ENCODE measurements at regions not wholly inside any gene's neighbourhood (a gene's known extent, or its start where the extent isn't known, plus 50 kb on each side); places are given as distances from the start of the nearest gene placed in this dataset.
A peak's percentile ranks its signal among the peaks of the same experiment; 100 is the strongest.

- intact Hi-C loops (cut with micrococcal nuclease; ENCODE audit: unreplicated experiment) (no loop called here), in situ Hi-C loops (cut with HindIII; ENCODE audit: extremely low pct_ligation_motif_present, low pct_unique_long_range_greater_than_20kb) (no loop called here)
- Histone ChIP-seq H2AFZ (ENCODE audit: low read length) (peak overlapping the region; percentile 83), H3K27ac (ENCODE audit: extremely low read length, insufficient read depth, low read length) (no peak overlapping the region), H3K27me3 (ENCODE audit: control insufficient read depth in 1 of 2, insufficient read depth in 2 of 2, low read length in 2 of 2) (no peaks in the 10 kb centered on the region), H3K4me2 (ENCODE audit: low read depth, low read length) (peak overlapping the region; percentile 75), H3K9ac (ENCODE audit: insufficient read depth, low read depth, low read length) (no peak overlapping the region), H3K9me3 (ENCODE audit: low read length) (peaks cover 10% of the 10 kb centered on the region; the same call in 1 of the 2 replicates), H3K4me3 (replicated peaks in 1 of 3; ENCODE audit: insufficient read depth in 1 of 3, low read depth in 2 of 3, low read length in 3 of 3) (peak overlapping the region; percentile 9 to 38 (median 10); a peak in 2 of 6 replicates), H3K36me3 (replicated peaks in 1 of 2; ENCODE audit: control insufficient read depth in 1 of 2, insufficient read depth in 2 of 2, low read length in 2 of 2) (no peaks in the 10 kb centered on the region), H3K4me1 (ENCODE audit: insufficient read depth, low read length) (peaks cover 16% of the 10 kb centered on the region), H3K79me2 (ENCODE audit: insufficient read depth, low read length) (no peaks in the 10 kb centered on the region), H4K20me1 (ENCODE audit: insufficient read depth, low read length) (no peaks in the 10 kb centered on the region)
- FAIRE-seq (no peak), ATAC-seq (peak; percentile 60), DNase-seq (ENCODE audit: low spot score) (peak; percentile 0)
- BruUV-seq (replicated peaks): no TSS peak
- WGBS (ENCODE audit: low lambda C conversion rate): 4% methylated on average over 4 of the region's 4 CpGs
- POLR2A ChIA-PET: interaction anchor here (0.9 kb wide), 1 partner anchor 18 kb away, joined by 3 read pairs; no protein-coding TSS in a partner anchor
- TF ChIP-seq ZNF558 (CRISPR knock-in tag; IDR thresholded peaks at IDR 0.05; ENCODE audit: borderline replicate concordance) (no peak), SMYD3 (CRISPR knock-in tag; IDR thresholded peaks at IDR 0.05) (no peak), SKI (IDR thresholded peaks at IDR 0.05; ENCODE audit: partially characterized antibody) (no peak), ZNF644 (CRISPR knock-in tag; IDR thresholded peaks at IDR 0.05; ENCODE audit: low read depth) (0 out of 2 replicates have a peak, but pooled peaks have one; percentile 30)
- CTCF ChIA-PET (ENCODE audit: low intra/inter-chr PET ratio, low total read pairs): no interaction called here
Measured at GRCh38 chr14:43651185-43651787, 855.8 kb downstream of the FSCB start.

GRCh38 chr14:43649508-43649907, 857.6 kb downstream of the FSCB start:
- peak overlapping the region; percentile 31 for H2AFZ ChIP-seq (ENCODE audit: low read length)
- CTCF ChIA-PET (ENCODE audit: low intra/inter-chr PET ratio, low total read pairs): no interaction called here
- FAIRE-seq (no peak), ATAC-seq (no peak), DNase-seq (ENCODE audit: low spot score) (no peak)
- no peaks in the 10 kb centered on the region for H3K36me3 ChIP-seq (replicated peaks in 1 of 2; ENCODE audit: control insufficient read depth in 1 of 2, insufficient read depth in 2 of 2, low read length in 2 of 2)
- intact Hi-C loops (cut with micrococcal nuclease; ENCODE audit: unreplicated experiment): loop anchor here (5.0 kb wide), 1 partner anchor 243 kb away; no protein-coding TSS in a partner anchor
- no TSS peak for BruUV-seq (replicated peaks)
- H3K27ac ChIP-seq (ENCODE audit: extremely low read length, insufficient read depth, low read length): no peak overlapping the region
- no peak for TF ChIP-seq RFX1 (IDR thresholded peaks at IDR 0.05)
- no peak for TF ChIP-seq ZNF280B (CRISPR knock-in tag; IDR thresholded peaks at IDR 0.05; ENCODE audit: borderline replicate concordance)
- TF ChIP-seq XBP1 (CRISPR knock-in tag; IDR thresholded peaks at IDR 0.05): no peak
- no peak for TF ChIP-seq RNF219 (CRISPR knock-in tag; IDR thresholded peaks at IDR 0.05)
- in situ Hi-C loops (cut with HindIII; ENCODE audit: extremely low pct_ligation_motif_present, low pct_unique_long_range_greater_than_20kb): loop anchor here (25.0 kb wide), 1 partner anchor 138 kb away; no protein-coding TSS in a partner anchor
- POLR2A ChIA-PET: no interaction called here
- H3K9me3 ChIP-seq (ENCODE audit: low read length): peaks cover 10% of the 10 kb centered on the region; the same call in 1 of the 2 replicates
- H3K27me3 ChIP-seq (ENCODE audit: control insufficient read depth in 1 of 2, insufficient read depth in 2 of 2, low read length in 2 of 2): no peaks in the 10 kb centered on the region
- H3K4me3 ChIP-seq (replicated peaks in 1 of 3; ENCODE audit: insufficient read depth in 1 of 3, low read depth in 2 of 3, low read length in 3 of 3): no peak overlapping the region
- H4K20me1 ChIP-seq (ENCODE audit: insufficient read depth, low read length): no peaks in the 10 kb centered on the region
- no peaks in the 10 kb centered on the region for H3K79me2 ChIP-seq (ENCODE audit: insufficient read depth, low read length)
- no peak overlapping the region for H3K9ac ChIP-seq (ENCODE audit: insufficient read depth, low read depth, low read length)
- no peak overlapping the region for H3K4me2 ChIP-seq (ENCODE audit: low read depth, low read length)
- peaks cover 16% of the 10 kb centered on the region for H3K4me1 ChIP-seq (ENCODE audit: insufficient read depth, low read length)
